Ectodermal cell (in vitro differentiated cells): ENCODE measurements at regions not wholly inside any gene's neighbourhood (a gene's known extent, or its start where the extent isn't known, plus 50 kb on each side); places are given as distances from the start of the nearest gene placed in this dataset.

Experiments
- H3K27ac ChIP-seq: 2 replicates; pipeline ENCODE4 v1.7.0; 2013; ENCODE audit warnings: mild to moderate bottlenecking, low read depth, low read length; ENCODE audit not compliant: insufficient read depth, poor library complexity, severe bottlenecking
- H3K27me3 ChIP-seq: 2 replicates; pipeline ENCODE4 v1.7.0; 2013; ENCODE audit warnings: mild to moderate bottlenecking, low read length; ENCODE audit not compliant: insufficient read depth, control insufficient read depth, poor library complexity, severe bottlenecking
- H3K36me3 ChIP-seq: one replicate; pipeline ENCODE4 v1.7.0; 2013; ENCODE audit warnings: low read length; ENCODE audit not compliant: control insufficient read depth, insufficient read depth
- H3K4me1 ChIP-seq: one replicate; pipeline ENCODE4 v1.7.0; 2013; ENCODE audit warnings: low read length; ENCODE audit not compliant: control insufficient read depth, insufficient read depth
- H3K4me3 ChIP-seq: 2 replicates; pipeline ENCODE4 v1.7.0; 2013; ENCODE audit warnings: low read depth, low read length, control low read depth; ENCODE audit not compliant: insufficient read depth
- H3K9me3 ChIP-seq: 2 replicates; pipeline ENCODE4 v1.7.0; 2013; ENCODE audit warnings: mild to moderate bottlenecking, low read length, moderate library complexity; ENCODE audit not compliant: control insufficient read depth
- WGBS, 2 experiments: methylation state at CpG; one replicate each; pipeline ENCODE4 v1.1.7; 2013; ENCODE audit warnings: missing lambda C conversion rate in 2 of 2; 5-methylcytosine and 5-hydroxymethylcytosine counted together

DNA sequence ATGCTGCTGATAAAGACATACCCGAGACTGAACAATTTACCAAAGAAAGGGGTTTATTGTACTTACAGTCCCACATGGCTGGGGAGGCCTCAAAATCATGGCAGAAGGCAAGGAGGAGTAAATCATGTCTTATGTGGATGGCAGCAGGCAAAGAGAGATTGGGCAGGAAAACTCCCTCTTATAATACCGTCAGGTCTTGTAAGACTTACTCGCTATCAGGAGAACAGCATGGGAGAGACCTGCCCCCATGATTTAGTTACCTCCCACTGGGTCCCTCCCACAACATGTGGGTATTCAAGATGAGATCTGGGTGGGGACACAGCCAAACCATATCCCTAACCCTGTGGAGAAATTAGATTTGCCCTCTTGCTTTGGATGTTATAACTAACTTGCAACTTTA is 1068.0 kb upstream of the ZEB2 start:
- no peak overlapping the region for H3K27ac ChIP-seq
- no peaks in the 10 kb centered on the region for H3K9me3 ChIP-seq
- WGBS, 2 experiments: 92 to 96% methylated on average over 3 of the region's 3 CpGs
- H3K4me1 ChIP-seq: peaks cover 5% of the 10 kb centered on the region
- H3K36me3 ChIP-seq: no peaks in the 10 kb centered on the region
- H3K27me3 ChIP-seq: no peaks in the 10 kb centered on the region
- H3K4me3 ChIP-seq: no peak overlapping the region

DNA sequence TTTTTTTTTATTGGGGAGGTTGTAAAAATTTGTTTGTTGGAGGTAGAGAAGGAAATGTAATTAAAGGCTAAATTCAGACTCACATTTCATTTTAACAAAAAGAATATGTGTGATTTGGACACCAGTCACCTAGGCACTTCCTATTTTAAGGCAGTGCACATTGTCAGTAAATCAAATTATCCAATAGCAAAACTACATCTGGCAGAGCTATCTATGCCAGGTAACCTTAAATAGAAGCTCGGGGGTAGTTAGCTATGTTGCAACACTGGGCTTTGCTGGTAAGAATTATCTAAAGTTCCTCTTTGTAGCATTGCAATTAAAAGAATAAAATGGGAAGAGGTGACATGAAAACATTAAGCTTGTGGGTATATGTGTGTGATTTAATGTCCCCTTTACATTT is 1064.4 kb upstream of the ZEB2 start:
- no peak overlapping the region for H3K4me3 ChIP-seq
- no peaks in the 10 kb centered on the region for H3K36me3 ChIP-seq
- no peak overlapping the region for H3K27ac ChIP-seq
- no peaks in the 10 kb centered on the region for H3K27me3 ChIP-seq
- no peaks in the 10 kb centered on the region for H3K4me1 ChIP-seq
- no peaks in the 10 kb centered on the region for H3K9me3 ChIP-seq
- 89 to 96% methylated on average over 1 of the region's 1 CpG for WGBS, 2 experiments

DNA sequence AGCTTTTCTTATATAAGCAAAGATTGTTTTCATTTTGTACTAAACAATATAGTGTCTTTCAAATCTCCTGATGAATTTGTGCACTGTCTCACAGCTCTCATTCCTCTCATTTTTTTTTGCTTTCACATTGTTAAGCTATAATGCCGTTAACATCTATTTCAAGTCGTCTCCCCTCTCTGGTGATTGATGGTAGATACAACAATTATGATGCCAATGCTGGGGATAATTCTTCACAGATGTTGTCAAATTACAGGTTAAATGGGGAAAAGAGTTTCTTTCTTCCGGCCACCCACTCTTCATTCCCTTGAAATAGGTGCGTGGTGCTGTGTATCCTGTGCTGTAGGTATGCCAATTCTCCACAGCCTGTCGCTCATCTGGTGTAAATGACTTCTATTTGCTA is 1053.7 kb upstream of the ZEB2 start:
- 88 to 91% methylated on average over 5 of the region's 5 CpGs for WGBS, 2 experiments
- Histone ChIP-seq H3K27ac (no peak overlapping the region), H3K4me3 (no peak overlapping the region), H3K4me1 (no peaks in the 10 kb centered on the region), H3K27me3 (no peaks in the 10 kb centered on the region), H3K36me3 (no peaks in the 10 kb centered on the region), H3K9me3 (no peaks in the 10 kb centered on the region)

DNA sequence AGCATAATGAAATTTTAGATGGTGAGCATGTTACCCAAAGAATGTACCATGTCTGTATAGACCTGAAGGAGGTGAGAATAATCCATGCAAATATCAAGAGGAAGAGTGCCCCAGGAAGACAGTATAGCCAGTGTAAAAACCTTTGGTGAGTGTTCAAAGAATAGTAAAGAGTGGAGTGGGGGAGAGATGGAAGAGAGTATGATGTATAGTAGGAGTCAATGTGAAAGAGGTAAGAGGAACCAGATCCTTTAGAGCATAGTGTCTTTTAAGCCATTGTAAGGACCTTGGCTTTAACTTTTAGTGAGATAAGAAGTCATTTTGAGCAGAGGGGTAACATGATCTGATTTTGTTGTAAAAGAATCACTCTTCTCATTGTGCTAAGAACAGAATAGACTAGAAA is 1052.3 kb upstream of the ZEB2 start:
- H3K27ac ChIP-seq: no peak overlapping the region
- no peaks in the 10 kb centered on the region for H3K4me1 ChIP-seq
- no peaks in the 10 kb centered on the region for H3K27me3 ChIP-seq
- H3K4me3 ChIP-seq: no peak overlapping the region
- H3K9me3 ChIP-seq: no peaks in the 10 kb centered on the region
- no peaks in the 10 kb centered on the region for H3K36me3 ChIP-seq

DNA sequence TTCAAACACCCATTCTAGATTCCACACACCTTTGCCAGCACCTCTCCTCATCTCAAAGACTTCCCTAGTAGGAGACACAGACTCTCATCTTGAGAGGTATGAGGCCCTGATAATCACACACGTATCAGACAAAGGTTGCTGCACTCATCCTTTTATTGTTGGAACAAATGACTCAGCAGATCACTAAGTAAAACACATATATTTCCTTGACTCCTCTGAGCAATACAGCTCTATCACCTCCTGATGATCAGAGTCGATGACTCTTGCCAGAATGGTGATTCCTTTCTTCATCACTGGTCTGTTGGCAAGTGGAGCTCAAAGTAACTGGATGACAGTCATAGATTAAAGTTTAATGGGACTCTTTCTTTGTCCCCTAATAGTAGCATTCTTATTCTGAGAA is 1049.2 kb upstream of the ZEB2 start:
- Histone ChIP-seq H3K4me3 (no peak overlapping the region), H3K4me1 (no peaks in the 10 kb centered on the region), H3K9me3 (no peaks in the 10 kb centered on the region), H3K27ac (no peak overlapping the region), H3K36me3 (no peaks in the 10 kb centered on the region), H3K27me3 (no peaks in the 10 kb centered on the region)
- WGBS, 2 experiments: 92 to 98% methylated on average over 2 of the region's 2 CpGs

DNA sequence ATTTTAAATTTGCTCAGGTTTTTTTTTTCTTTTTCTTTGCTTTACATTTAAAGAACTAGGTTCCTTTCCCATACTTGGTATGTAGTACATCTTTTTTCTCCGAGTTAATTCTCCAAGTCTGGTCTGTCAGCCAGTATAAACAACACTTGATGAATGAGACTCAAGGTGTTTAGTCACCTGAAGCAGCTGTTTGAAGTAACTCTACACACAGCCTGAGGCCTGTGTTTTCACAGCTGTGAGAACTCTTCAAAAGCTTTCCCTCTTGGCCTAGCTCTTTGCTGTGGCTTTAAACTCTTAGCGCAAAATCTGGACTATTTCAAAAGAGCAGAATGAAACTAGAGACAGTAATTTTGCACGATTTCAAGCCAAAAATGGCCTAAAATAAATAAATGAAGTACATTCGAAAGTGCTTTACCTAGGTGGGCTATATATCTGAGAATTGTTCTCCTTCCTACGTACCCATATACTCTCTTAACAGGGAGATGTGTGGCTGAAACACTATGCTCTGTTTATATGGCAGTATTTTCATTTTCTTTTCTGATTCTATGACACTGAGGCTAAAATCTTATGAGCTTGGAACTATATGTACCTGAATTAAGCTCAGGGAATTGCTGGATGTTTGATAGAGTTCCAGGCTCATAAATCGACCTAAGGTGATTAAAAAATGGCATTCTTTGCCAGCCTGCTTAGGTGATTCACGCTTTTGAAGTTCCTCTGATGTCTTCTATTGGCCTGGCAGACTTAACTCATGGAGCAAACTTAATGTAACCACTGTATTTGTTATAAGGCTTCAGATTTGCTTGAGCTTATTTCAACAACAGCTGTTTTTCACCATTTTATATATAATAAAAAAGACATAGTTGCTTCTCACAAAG is 1044.1 kb upstream of the ZEB2 start:
- H3K4me3 ChIP-seq: no peak overlapping the region
- H3K36me3 ChIP-seq: no peaks in the 10 kb centered on the region
- WGBS, 2 experiments: 91 to 94% methylated on average over 6 to 7 of the region's 7 CpGs
- peaks cover 10% of the 10 kb centered on the region for H3K4me1 ChIP-seq
- no peaks in the 10 kb centered on the region for H3K27me3 ChIP-seq
- no peaks in the 10 kb centered on the region for H3K9me3 ChIP-seq
- no peak overlapping the region for H3K27ac ChIP-seq

DNA sequence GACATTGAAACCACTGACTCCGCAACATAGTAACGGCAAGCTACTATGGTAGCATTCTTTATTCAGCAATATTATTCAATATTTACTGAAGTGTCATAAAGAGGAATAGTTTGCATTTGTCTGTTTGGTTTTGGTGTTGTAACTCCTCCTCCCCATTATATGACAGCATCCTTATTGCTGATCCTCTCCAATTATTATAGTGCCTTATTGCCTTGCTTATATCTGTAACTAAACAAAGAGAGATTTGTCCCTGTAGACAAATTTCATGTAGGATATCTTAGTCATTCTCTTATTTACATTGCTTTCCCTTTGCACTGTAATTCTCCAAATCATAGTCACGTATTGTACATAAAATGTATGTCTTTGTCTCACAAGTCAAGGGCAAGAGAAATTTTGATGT is 1041.2 kb upstream of the ZEB2 start:
- no peaks in the 10 kb centered on the region for H3K9me3 ChIP-seq
- H3K4me1 ChIP-seq: peaks cover 10% of the 10 kb centered on the region
- no peaks in the 10 kb centered on the region for H3K27me3 ChIP-seq
- no peaks in the 10 kb centered on the region for H3K36me3 ChIP-seq
- no peak overlapping the region for H3K27ac ChIP-seq
- H3K4me3 ChIP-seq: no peak overlapping the region
- 96% methylated on average over 3 of the region's 3 CpGs; no CpG with 5 or more reads in 1 of the 2 experiments for WGBS, 2 experiments

DNA sequence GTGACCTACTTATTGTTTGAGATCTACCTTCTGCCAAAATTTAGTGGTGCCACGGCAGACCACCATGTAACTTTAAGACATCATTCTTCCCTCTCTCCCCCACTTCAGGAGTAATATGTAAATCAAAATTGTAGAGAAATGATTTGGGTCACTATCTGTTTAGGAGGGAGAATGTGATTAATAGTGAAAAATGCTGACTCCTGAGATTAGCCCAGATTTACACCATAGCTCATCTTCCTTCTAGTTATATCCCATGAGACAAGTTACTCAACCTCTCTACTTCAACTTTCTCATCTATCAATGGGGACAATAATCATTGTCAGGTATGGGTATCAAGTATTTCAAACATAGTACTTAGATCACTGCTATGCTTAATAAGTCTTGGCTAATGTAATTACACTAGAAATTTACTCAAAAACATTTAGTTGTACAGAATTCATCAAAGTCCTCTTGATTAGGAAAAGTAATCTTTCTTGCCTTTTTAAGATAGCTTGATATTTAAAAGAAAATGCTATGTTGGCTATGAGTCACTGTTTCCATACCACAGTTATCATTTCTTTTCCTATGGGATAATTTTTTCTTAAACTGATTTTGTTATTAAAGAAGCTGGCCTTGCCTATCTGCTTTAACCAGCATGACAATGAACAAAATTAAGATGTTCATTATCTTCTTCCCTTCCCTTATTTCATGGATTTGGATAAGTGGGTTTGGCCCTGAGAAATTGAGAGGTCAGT is 1038.9 kb upstream of the ZEB2 start:
- no peaks in the 10 kb centered on the region for H3K27me3 ChIP-seq
- H3K9me3 ChIP-seq: no peaks in the 10 kb centered on the region
- peaks cover 10% of the 10 kb centered on the region for H3K4me1 ChIP-seq
- no peak overlapping the region for H3K4me3 ChIP-seq
- H3K27ac ChIP-seq: no peak overlapping the region
- 100% methylated on average over 1 of the region's 1 CpG; no CpG with 5 or more reads in 1 of the 2 experiments for WGBS, 2 experiments
- H3K36me3 ChIP-seq: no peaks in the 10 kb centered on the region

DNA sequence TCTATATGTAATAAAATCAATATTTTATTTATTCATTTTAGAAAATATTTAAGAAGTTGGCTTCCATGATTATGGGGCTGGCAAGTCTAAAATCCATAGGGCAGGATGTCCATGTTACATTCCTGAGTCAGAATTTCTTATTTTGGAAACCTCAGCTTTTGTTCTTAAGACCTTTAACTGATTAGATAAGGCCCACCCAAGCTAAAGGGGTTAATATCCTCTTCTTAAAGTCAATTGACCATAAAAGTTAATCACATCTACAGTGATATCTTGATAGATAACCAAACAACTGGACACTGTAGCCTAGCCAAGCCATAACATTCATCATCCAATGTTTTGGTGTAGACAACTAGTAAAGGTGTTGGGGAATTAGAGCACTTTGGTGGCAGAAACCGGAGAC is 1035.4 kb upstream of the ZEB2 start:
- no peaks in the 10 kb centered on the region for H3K36me3 ChIP-seq
- H3K4me1 ChIP-seq: peaks cover 4% of the 10 kb centered on the region
- H3K9me3 ChIP-seq: no peaks in the 10 kb centered on the region
- no peak overlapping the region for H3K27ac ChIP-seq
- no peak overlapping the region for H3K4me3 ChIP-seq
- 100% methylated on average over 1 of the region's 1 CpG; no CpG with 5 or more reads in 1 of the 2 experiments for WGBS, 2 experiments
- no peaks in the 10 kb centered on the region for H3K27me3 ChIP-seq

DNA sequence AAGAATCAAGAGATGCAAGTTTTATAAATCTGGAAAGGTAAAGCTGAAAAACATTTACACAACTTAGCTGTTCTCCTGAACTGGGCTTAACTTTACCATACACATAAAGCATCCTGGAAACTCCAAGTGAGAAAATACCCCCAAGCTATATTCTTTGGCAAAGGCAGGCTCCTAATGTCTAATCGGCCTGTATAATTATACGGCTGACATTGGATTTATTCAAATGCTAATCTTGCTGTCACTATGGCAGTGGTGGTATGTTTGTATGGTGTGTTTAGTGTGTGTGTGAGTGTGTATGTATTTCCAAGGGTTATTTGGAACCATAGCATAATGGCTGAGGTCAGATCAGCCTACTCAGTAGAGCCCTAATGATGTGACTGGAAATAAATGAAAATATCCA is 1031.8 kb upstream of the ZEB2 start:
- Histone ChIP-seq H3K4me1 (no peaks in the 10 kb centered on the region), H3K36me3 (no peaks in the 10 kb centered on the region), H3K27ac (no peak overlapping the region), H3K9me3 (no peaks in the 10 kb centered on the region), H3K27me3 (no peaks in the 10 kb centered on the region), H3K4me3 (no peak overlapping the region)
- 93 to 95% methylated on average over 2 of the region's 2 CpGs for WGBS, 2 experiments
